ENCODE measurements at regions not wholly inside any gene's neighbourhood (a gene's known extent, or its start where the extent isn't known, plus 50 kb on each side); places are given as distances from the start of the nearest gene placed in this dataset.

GRCh38 chrX:57204306-57204705 lies 67.1 kb upstream of the SPIN2A start:
- DNase-seq, result no peak

- DNase-seq, result no peak
These were observed 74.6 kb upstream of the FAAH2 start for GRCh38 chrX:57211906-57212305.

- peak; percentile 29 for DNase-seq
These were observed 58.8 kb upstream of the FAAH2 start for GRCh38 chrX:57227691-57228090.

- DNase-seq, result no peak
These were observed 53.7 kb upstream of the FAAH2 start for GRCh38 chrX:57232658-57233360.

Data from NK-92 treated with Interleukin-12 subunit alpha and Interleukin-12 subunit beta, amount 100 ng/mL, for 24 hours (cell line).